ENCODE measurements at regions not wholly inside any gene's neighbourhood (a gene's known extent, or its start where the extent isn't known, plus 50 kb on each side); places are given as distances from the start of the nearest gene placed in this dataset.

DNA sequence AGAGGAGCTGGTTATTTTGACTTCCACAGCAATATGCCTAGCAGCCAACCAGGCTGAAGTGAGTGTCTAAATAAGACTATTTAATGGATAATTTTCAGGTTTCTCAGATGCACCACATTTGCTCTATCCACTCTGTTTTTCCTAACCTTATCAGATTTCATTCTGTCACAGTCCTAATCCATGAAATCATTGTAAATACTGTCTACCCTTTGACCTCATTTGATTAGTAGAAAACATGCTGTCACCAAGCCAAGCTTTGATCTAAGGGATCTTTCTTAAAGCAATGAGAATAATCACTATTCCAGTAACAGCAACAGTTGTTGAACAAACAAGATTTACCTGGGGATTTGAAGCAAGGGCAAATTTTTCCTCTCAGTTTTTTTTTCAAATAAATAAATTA is 595.6 kb downstream of the LTN1 start:
- peaks cover 9% of the 10 kb centered on the region for H3K4me1 Mint-ChIP-seq (ENCODE audit: insufficient read depth, unreplicated experiment)
- no peaks in the 10 kb centered on the region for H3K36me3 Mint-ChIP-seq (ENCODE audit: insufficient read depth, unreplicated experiment)
- no peak for DNase-seq (ENCODE audit: unreplicated experiment)
- ChIA-PET CTCF (interaction anchor here (0.5 kb wide), 1 partner anchor 154 kb away, joined by 3 read pairs; no protein-coding TSS in a partner anchor), POLR2A (no interaction called here)
- intact Hi-C loops (cut with micrococcal nuclease), result no loop called here
- no peaks in the 10 kb centered on the region for H3K27me3 Mint-ChIP-seq (ENCODE audit: insufficient read depth, unreplicated experiment)
- no TSS peak for BruUV-seq (replicated peaks)
- TF ChIP-seq, protein P1, sequence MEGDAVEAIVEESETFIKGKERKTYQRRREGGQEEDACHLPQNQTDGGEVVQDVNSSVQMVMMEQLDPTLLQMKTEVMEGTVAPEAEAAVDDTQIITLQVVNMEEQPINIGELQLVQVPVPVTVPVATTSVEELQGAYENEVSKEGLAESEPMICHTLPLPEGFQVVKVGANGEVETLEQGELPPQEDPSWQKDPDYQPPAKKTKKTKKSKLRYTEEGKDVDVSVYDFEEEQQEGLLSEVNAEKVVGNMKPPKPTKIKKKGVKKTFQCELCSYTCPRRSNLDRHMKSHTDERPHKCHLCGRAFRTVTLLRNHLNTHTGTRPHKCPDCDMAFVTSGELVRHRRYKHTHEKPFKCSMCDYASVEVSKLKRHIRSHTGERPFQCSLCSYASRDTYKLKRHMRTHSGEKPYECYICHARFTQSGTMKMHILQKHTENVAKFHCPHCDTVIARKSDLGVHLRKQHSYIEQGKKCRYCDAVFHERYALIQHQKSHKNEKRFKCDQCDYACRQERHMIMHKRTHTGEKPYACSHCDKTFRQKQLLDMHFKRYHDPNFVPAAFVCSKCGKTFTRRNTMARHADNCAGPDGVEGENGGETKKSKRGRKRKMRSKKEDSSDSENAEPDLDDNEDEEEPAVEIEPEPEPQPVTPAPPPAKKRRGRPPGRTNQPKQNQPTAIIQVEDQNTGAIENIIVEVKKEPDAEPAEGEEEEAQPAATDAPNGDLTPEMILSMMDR (IDR thresholded peaks at IDR 0.05; ENCODE audit: unreplicated experiment), result no peak
- no peak overlapping the region for H3K27ac Mint-ChIP-seq (ENCODE audit: low read depth, unreplicated experiment)
- peaks cover 14% of the 10 kb centered on the region for H3K9me3 Mint-ChIP-seq (ENCODE audit: unreplicated experiment)
- H3K4me3 Mint-ChIP-seq (ENCODE audit: unreplicated experiment), result no peak overlapping the region

DNA sequence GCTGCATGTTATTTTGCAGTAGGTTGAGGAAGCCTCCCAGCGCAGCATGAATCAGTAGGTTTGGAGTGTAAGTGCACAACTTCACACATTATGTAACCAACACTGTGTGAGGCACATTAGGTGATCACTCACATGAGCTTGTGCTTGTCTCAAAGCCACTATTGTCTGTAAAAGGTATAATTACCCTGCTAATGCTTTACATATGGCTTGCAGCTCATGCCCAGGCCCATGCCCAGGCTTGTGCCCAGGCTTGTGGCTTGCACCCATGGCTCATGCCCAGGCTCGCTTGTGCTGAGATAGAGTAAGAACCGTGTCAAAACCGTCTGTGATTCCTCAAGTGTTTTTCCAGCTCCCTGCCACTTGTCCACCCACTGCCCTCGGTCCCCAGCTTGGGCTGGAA is 596.3 kb downstream of the LTN1 start:
- TF ChIP-seq, protein P1 (IDR thresholded peaks at IDR 0.05; ENCODE audit: unreplicated experiment), result no peak
- no peak for DNase-seq (ENCODE audit: unreplicated experiment)
- Mint-ChIP-seq H3K27ac (ENCODE audit: low read depth, unreplicated experiment) (no peak overlapping the region), H3K36me3 (ENCODE audit: insufficient read depth, unreplicated experiment) (no peaks in the 10 kb centered on the region), H3K4me3 (ENCODE audit: unreplicated experiment) (no peak overlapping the region), H3K27me3 (ENCODE audit: insufficient read depth, unreplicated experiment) (no peaks in the 10 kb centered on the region), H3K4me1 (ENCODE audit: insufficient read depth, unreplicated experiment) (peaks cover 9% of the 10 kb centered on the region), H3K9me3 (ENCODE audit: unreplicated experiment) (peaks cover 14% of the 10 kb centered on the region)
- no TSS peak for BruUV-seq (replicated peaks)
- intact Hi-C loops (cut with micrococcal nuclease), result no loop called here
- ChIA-PET CTCF (no interaction called here), POLR2A (no interaction called here)

DNA sequence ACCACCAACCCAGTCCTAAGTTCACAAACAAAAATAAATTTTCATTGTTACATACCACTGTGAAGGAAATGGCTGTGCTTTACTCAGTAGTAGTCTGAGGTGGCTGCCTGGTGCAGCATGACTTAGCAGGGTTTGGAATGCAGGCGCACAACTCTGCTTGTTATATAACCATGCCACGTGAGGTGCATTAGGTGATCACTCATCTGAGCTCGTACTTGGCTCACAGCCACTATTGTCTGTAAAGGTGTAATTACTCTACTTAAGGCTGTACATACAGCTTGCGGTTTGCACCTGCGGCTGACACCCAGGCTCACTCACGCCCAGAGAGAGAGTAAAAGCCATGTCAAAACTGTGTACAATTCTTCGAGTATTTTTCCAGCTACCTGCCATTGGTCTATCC is 599.4 kb downstream of the LTN1 start:
- CTCF ChIA-PET, result interaction anchor here (0.6 to 1.7 kb wide), 5 partner anchors 124 to 590 kb away, joined by 3 to 6 read pairs (median 3); no protein-coding TSS in a partner anchor
- peak; percentile 92 for DNase-seq (ENCODE audit: unreplicated experiment)
- intact Hi-C loops (cut with micrococcal nuclease), result no loop called here

DNA sequence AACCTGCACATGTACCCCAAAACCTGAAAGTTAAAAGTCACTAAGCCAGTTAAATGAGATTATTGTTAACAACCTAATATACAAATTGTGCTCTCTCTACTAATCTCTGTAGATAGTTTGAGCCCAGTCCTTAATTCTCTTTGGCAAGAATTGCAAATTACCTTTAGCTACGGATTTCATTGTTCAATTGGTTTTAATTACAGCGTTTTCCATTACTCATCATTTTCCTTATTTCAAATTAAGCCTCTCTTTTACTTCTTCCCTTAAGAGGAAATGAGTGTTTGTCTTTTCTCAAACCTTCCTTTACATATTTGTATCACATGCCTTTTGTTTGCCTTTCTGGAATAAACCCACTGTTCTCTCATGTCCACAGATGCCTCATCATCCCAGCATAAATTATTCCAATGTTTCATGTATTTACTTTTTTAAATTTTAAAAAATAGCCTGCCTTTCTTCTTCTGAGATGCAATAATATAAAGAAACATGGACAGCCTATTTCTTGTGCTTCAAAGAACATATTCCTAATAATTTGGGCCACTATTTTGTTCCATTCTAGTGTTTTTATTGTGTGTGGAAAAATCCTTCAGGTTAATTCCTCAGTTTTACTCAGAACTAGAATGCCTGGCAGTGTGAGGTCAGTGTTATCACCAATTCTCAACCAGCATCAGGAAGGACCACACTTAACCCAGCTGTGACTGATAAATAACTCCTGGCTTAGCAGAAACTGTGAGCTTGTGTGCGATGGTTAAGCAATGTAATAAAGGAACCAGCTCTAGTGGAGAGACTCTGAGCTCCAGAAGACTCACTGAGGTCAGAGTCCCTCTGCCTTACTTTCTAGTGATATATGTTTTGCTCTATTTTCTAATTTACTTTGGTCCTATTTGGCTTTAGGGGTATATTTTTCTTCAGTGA is 600.5 kb downstream of the LTN1 start:
- no peak for DNase-seq (ENCODE audit: unreplicated experiment)
- TF ChIP-seq, protein P1 (IDR thresholded peaks at IDR 0.05; ENCODE audit: unreplicated experiment), result no peak
- CTCF ChIA-PET, result interaction anchor here (1.2 to 1.7 kb wide), 4 partner anchors 125 to 1542 kb away, joined by 3 to 6 read pairs (median 4); no protein-coding TSS in a partner anchor
- intact Hi-C loops (cut with micrococcal nuclease), result no loop called here
- Mint-ChIP-seq H3K9me3 (ENCODE audit: unreplicated experiment) (no peaks in the 10 kb centered on the region), H3K4me1 (ENCODE audit: insufficient read depth, unreplicated experiment) (peaks cover 9% of the 10 kb centered on the region), H3K27me3 (ENCODE audit: insufficient read depth, unreplicated experiment) (no peaks in the 10 kb centered on the region), H3K36me3 (ENCODE audit: insufficient read depth, unreplicated experiment) (no peaks in the 10 kb centered on the region), H3K27ac (ENCODE audit: low read depth, unreplicated experiment) (no peak overlapping the region), H3K4me3 (ENCODE audit: unreplicated experiment) (no peak overlapping the region)
- POLR2A ChIA-PET, result interaction anchor here (0.7 kb wide), 1 partner anchor 241 kb away, joined by 3 read pairs; no protein-coding TSS in a partner anchor
- no TSS peak for BruUV-seq (replicated peaks)

More for the DNA sequence above, 599.4 kb downstream of the LTN1 start:
- H3K27me3 Mint-ChIP-seq (ENCODE audit: insufficient read depth, unreplicated experiment), result no peaks in the 10 kb centered on the region
- no peak overlapping the region for H3K4me3 Mint-ChIP-seq (ENCODE audit: unreplicated experiment)
- POLR2A ChIA-PET, result interaction anchor here (0.6 to 1.4 kb wide), 4 partner anchors 22 to 240 kb away, joined by 3 read pairs; no protein-coding TSS in a partner anchor
- H3K27ac Mint-ChIP-seq (ENCODE audit: low read depth, unreplicated experiment), result no peak overlapping the region
- H3K9me3 Mint-ChIP-seq (ENCODE audit: unreplicated experiment), result peaks cover 7% of the 10 kb centered on the region
- TF ChIP-seq, protein P1 (IDR thresholded peaks at IDR 0.05; ENCODE audit: unreplicated experiment), result no peak
- no peaks in the 10 kb centered on the region for H3K36me3 Mint-ChIP-seq (ENCODE audit: insufficient read depth, unreplicated experiment)
- H3K4me1 Mint-ChIP-seq (ENCODE audit: insufficient read depth, unreplicated experiment), result peaks cover 9% of the 10 kb centered on the region
- BruUV-seq (replicated peaks), result no TSS peak

Data from MCF 10A (cell line).